GM23248 (cell line): ENCODE measurements at regions not wholly inside any gene's neighbourhood (a gene's known extent, or its start where the extent isn't known, plus 50 kb on each side); places are given as distances from the start of the nearest gene placed in this dataset.
A peak's percentile ranks its signal among the peaks of the same experiment; 100 is the strongest.

ENCODE experiments used
- DNase-seq: peaks from one replicate; pipeline ENCODE4 v3.0.0-alpha.2; 2015
- H2AFZ ChIP-seq: fragments of 200-600 bp; sonication (generic); 2 replicates; pipeline ENCODE4 v1.6.1; 2016; ENCODE audit warnings: antibody characterized with exemption
- H3F3A ChIP-seq: fragments of 200-600 bp; sonication (generic); 2 replicates; pipeline ENCODE4 v1.6.1; 2016; ENCODE audit warnings: mild to moderate bottlenecking, antibody characterized with exemption, mixed run types; ENCODE audit not compliant: insufficient read depth
- H3K27ac ChIP-seq: fragments of 200-600 bp; sonication (generic); 2 replicates; pipeline ENCODE4 v1.5.1; 2016; ENCODE audit warnings: mild to moderate bottlenecking
- H3K27me3 ChIP-seq: fragments of 200-600 bp; sonication (generic); replicated peaks from 2 replicates; pipeline ENCODE4 v1.6.1; 2016; ENCODE audit warnings: mild to moderate bottlenecking; ENCODE audit not compliant: insufficient read depth
- H3K36me3 ChIP-seq: fragments of 200-600 bp; sonication (generic); 2 replicates; pipeline ENCODE4 v1.6.1; 2016; ENCODE audit warnings: low read depth, mild to moderate bottlenecking
- H3K4me1 ChIP-seq: fragments of 200-600 bp; sonication (generic); 2 replicates; pipeline ENCODE4 v1.6.1; 2016; ENCODE audit warnings: mild to moderate bottlenecking; ENCODE audit not compliant: insufficient read depth
- H3K4me2 ChIP-seq: fragments of 200-600 bp; sonication (generic); one replicate; pipeline ENCODE4 v1.6.1; 2016; ENCODE audit warnings: mild to moderate bottlenecking; ENCODE audit not compliant: unreplicated experiment
- H3K4me3 ChIP-seq: fragments of 200-600 bp; sonication (generic); 2 replicates; pipeline ENCODE4 v1.5.1; 2016; ENCODE audit warnings: mild to moderate bottlenecking
- H3K79me2 ChIP-seq: fragments of 200-600 bp; sonication (generic); 2 replicates; pipeline ENCODE4 v1.6.1; 2016; ENCODE audit warnings: mild to moderate bottlenecking; ENCODE audit not compliant: insufficient read depth
- H3K9ac ChIP-seq: fragments of 200-600 bp; sonication (generic); 2 replicates; pipeline ENCODE4 v1.6.1; 2016; ENCODE audit warnings: mild to moderate bottlenecking
- H3K9me2 ChIP-seq: fragments of 200-600 bp; sonication (generic); 2 replicates; pipeline ENCODE4 v1.6.1; 2016; ENCODE audit warnings: mixed run types, mild to moderate bottlenecking, moderate library complexity; ENCODE audit not compliant: insufficient read depth
- H3K9me3 ChIP-seq: fragments of 200-600 bp; sonication (generic); one replicate; pipeline ENCODE4 v1.6.1; 2017; ENCODE audit warnings: low read depth
- H4K20me1 ChIP-seq: fragments of 200-600 bp; sonication (generic); 2 replicates; pipeline ENCODE4 v1.6.0; 2016; ENCODE audit not compliant: insufficient read depth
- EZH2 ChIP-seq: fragments of 200-600 bp; sonication (generic); IDR thresholded peaks from 2 replicates; pipeline ENCODE4 v1.6.1; 2018; ENCODE audit warnings: antibody characterized with exemption, mild to moderate bottlenecking; ENCODE audit not compliant: insufficient read depth, poor library complexity, severe bottlenecking
- EZH2phosphoT487 ChIP-seq: fragments of 200-600 bp; sonication (generic); IDR thresholded peaks from 2 replicates; pipeline ENCODE4 v1.6.1; 2018; ENCODE audit warnings: antibody characterized with exemption, moderate library complexity, mild to moderate bottlenecking, low read depth; ENCODE audit not compliant: insufficient read depth
- WGBS, 2 experiments: methylation state at CpG; one replicate each; pipeline ENCODE4 v1.1.6; 2015 to 2017; ENCODE audit warnings: low lambda C conversion rate in 2 of 2, low coverage in 1 of 2; ENCODE audit errors: missing lambda C conversion rate in 2 of 2; 5-methylcytosine and 5-hydroxymethylcytosine counted together
- in situ Hi-C: fragments of 300-500 bp; cut with MboI; formaldehyde crosslinking; loops from 2 replicates; pipeline ENCODE4 v1.15.0; 2020

DNA sequence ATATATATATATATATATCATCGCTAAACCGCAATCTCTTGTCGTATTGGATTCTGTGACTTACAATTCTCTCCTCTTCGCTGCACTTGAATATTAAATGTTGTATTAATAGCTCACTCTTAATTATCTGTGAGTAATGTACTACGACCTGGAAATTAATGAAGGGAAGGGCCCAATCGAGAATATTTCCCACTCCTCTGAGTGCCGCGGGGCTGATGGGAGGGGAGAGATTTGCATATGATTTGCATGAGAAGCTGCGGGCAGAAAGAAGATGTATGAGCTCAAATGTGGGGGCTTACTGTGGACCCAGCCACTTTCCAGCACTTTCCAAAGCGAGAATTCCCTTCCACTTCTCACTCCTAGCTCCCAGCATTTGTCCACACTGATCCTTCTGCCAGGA, 141.2 kb downstream of the MN1 start:
- Histone ChIP-seq H3K27me3 (no peaks in the 10 kb centered on the region), H3K9me2 (no peaks in the 10 kb centered on the region), H3K79me2 (no peaks in the 10 kb centered on the region), H3K4me3 (no peak overlapping the region), H3K27ac (no peak overlapping the region), H3K4me1 (no peaks in the 10 kb centered on the region), H2AFZ (no peak overlapping the region), H3F3A (no peaks in the 10 kb centered on the region), H3K4me2 (no peak overlapping the region), H4K20me1 (no peaks in the 10 kb centered on the region), H3K9ac (no peak overlapping the region), H3K9me3 (no peaks in the 10 kb centered on the region), H3K36me3 (no peaks in the 10 kb centered on the region)
- WGBS, 2 experiments, result 88% methylated on average over 8 to 10 of the region's 10 CpGs
- DNase-seq, result no peak
- in situ Hi-C loops, result no loop called here
- TF ChIP-seq EZH2phosphoT487 (no peak), EZH2 (no peak)

GRCh38 chr22:27662359-27663301, 138.9 kb downstream of the MN1 start:
- H2AFZ ChIP-seq, result no peak overlapping the region

GRCh38 chr22:27663812-27664211, 137.7 kb downstream of the MN1 start:
- DNase-seq, result peak; percentile 28
- H3K27ac ChIP-seq, result no peak overlapping the region
- no peaks in the 10 kb centered on the region for H3K9me2 ChIP-seq
- H3K4me2 ChIP-seq, result no peak overlapping the region
- H3K4me3 ChIP-seq, result no peak overlapping the region
- WGBS, 2 experiments, result 30 to 35% methylated on average over 5 of the region's 5 CpGs
- no peak overlapping the region for H2AFZ ChIP-seq
- no peaks in the 10 kb centered on the region for H3K9me3 ChIP-seq
- H3K36me3 ChIP-seq, result no peaks in the 10 kb centered on the region
- no peaks in the 10 kb centered on the region for H3F3A ChIP-seq
- H3K4me1 ChIP-seq, result no peaks in the 10 kb centered on the region
- H4K20me1 ChIP-seq, result no peaks in the 10 kb centered on the region
- H3K27me3 ChIP-seq, result no peaks in the 10 kb centered on the region
- in situ Hi-C loops, result no loop called here
- no peaks in the 10 kb centered on the region for H3K79me2 ChIP-seq
- no peak overlapping the region for H3K9ac ChIP-seq
- TF ChIP-seq EZH2 (no peak), EZH2phosphoT487 (no peak)

More at GRCh38 chr22:27662359-27663301, 138.9 kb downstream of the MN1 start:
- H3K4me3 ChIP-seq, result no peak overlapping the region
- H3F3A ChIP-seq, result no peaks in the 10 kb centered on the region
- H3K9me2 ChIP-seq, result no peaks in the 10 kb centered on the region
- DNase-seq, result no peak
- H3K4me2 ChIP-seq, result no peak overlapping the region
- H3K79me2 ChIP-seq, result no peaks in the 10 kb centered on the region
- in situ Hi-C loops, result no loop called here
- H3K36me3 ChIP-seq, result no peaks in the 10 kb centered on the region
- no peaks in the 10 kb centered on the region for H4K20me1 ChIP-seq
- H3K4me1 ChIP-seq, result no peaks in the 10 kb centered on the region
- H3K27me3 ChIP-seq, result no peaks in the 10 kb centered on the region
- WGBS, 2 experiments, result 70 to 76% methylated on average over 13 of the region's 13 CpGs
- no peak for TF ChIP-seq EZH2
- TF ChIP-seq EZH2phosphoT487, result no peak
- no peak overlapping the region for H3K27ac ChIP-seq
- H3K9ac ChIP-seq, result no peak overlapping the region
- H3K9me3 ChIP-seq, result no peaks in the 10 kb centered on the region

DNA sequence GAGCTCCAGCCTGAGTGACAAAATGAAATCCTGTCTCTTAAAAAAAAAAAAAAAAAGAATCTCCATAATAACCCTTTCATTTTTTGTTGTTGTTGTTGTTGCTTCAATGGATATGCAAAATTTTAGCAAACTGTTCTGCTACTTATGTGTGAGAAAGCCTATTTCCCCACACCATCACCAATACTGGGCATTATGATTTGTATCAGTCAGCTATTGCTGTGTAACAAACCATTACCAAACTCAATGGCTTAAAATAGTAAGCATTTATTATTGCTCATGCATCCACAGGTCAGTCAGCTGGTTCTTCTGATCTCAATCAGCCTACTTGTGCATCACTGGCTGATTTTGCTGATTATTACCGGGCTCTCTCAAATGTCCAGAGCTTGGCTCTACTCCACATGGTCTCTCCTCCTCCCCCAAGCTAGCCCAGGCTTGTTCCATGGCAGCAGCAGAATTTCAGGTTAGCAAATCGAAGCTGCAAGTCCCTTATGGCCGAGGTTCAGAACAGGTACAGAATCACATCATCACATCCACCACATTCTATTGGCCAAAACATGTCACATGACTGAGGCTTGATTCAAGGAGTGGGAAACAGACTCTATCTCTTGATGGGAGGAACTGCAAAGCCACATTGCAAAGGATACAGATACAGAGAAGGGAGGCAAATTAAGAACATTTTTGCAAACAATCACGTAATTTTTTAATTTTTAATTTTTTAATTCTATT, 135.1 kb downstream of the MN1 start:
- no peak overlapping the region for H3K9ac ChIP-seq
- H3K79me2 ChIP-seq, result no peaks in the 10 kb centered on the region
- no peaks in the 10 kb centered on the region for H3K27me3 ChIP-seq
- no peaks in the 10 kb centered on the region for H3K9me2 ChIP-seq
- DNase-seq, result no peak
- no peaks in the 10 kb centered on the region for H4K20me1 ChIP-seq
- H3K9me3 ChIP-seq, result no peaks in the 10 kb centered on the region
- H3K36me3 ChIP-seq, result no peaks in the 10 kb centered on the region
- no peaks in the 10 kb centered on the region for H3K4me1 ChIP-seq
- no peak for TF ChIP-seq EZH2phosphoT487
- no peak for TF ChIP-seq EZH2
- H3K4me3 ChIP-seq, result no peak overlapping the region
- H3K27ac ChIP-seq, result no peak overlapping the region
- no peak overlapping the region for H2AFZ ChIP-seq
- in situ Hi-C loops, result no loop called here
- no peaks in the 10 kb centered on the region for H3F3A ChIP-seq
- no peak overlapping the region for H3K4me2 ChIP-seq
- WGBS, 2 experiments, result 75 to 76% methylated on average over 4 of the region's 4 CpGs
